ENCODE measurements at regions not wholly inside any gene's neighbourhood (a gene's known extent, or its start where the extent isn't known, plus 50 kb on each side); places are given as distances from the start of the nearest gene placed in this dataset.
"Not testable (repeated sequence)": the region's sequence is repeated elsewhere in the genome, so short reads cannot be mapped to it uniquely, and the experiment has no call there.

DNA sequence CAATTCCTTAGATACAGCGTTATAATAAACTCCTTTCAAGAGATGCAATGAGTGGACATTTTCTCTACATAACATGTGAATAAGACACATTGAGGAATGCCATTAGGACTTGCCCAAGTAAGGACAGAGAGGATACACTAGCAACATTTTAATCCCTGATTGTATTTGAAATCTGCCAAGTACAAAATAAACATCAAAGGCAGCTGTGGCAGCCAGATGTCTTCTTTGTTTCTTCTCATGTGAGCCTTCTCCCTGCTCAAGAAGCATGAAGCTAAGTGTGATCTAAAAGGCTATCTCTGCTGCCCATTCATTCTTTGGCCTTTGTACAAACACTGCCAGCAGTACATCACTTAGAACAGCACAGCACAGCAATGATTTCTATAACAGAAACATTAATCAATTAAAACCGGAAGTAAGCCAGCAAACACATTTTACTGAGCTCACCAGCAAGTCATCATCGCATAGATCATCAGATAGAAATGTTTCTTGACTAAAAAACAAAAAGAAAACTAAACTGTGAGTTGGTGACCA lies 364.0 kb downstream of the CNTN6 start:
- no peak for DNase-seq

- DNase-seq = no peak
Measured at GRCh38 chr3:1462371-1462770, 369.5 kb downstream of the CNTN6 start.

GRCh38 chr3:1462856-1463450 lies 370.1 kb downstream of the CNTN6 start:
- DNase-seq = no peak

- not testable (repeated sequence) for DNase-seq
Measured at GRCh38 chr3:1465091-1465490, 372.3 kb downstream of the CNTN6 start.

DNA sequence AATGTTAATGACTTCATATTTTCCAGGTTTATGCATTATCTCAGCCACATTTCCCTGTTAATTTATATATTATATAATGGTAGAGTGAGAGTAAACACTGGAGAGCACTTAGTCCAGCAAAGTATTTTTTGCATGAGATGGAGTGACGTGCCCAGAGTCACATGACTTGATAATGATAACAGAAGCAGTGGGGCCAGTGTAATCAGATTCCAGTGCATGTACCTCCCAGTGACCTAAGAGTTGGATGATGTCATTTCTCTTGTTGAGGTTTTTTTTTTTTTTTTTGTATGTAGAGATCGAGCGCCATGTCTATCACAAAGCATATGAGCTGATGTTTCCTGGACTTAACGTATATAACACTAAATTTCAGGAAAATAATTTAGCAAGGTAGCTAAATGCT lies 375.3 kb downstream of the CNTN6 start:
- DNase-seq = no peak

GRCh38 chr3:1469248-1469647 lies 376.4 kb downstream of the CNTN6 start:
- DNase-seq = no peak

- DNase-seq = no peak
Measured at GRCh38 chr3:1469687-1470086, 376.9 kb downstream of the CNTN6 start.

DNA sequence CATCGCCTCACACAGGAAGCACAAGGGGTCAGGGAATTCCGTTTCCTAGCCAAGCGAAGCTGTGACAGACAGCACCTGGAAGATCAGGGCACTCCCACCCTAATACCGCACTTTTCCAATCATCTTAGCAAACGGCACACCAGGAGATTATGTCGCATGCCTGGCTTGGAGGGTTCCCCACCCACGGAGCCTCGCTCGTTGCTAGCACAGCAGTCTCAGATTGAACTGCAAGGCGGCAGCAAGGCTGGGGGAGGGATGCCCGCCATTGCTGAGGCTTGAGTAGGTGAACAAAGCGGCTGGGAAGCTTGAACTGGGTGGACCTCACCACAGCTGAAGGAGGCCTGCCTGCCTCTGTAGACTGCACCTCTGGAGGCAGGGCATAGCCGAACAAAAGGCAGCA lies 384.8 kb downstream of the CNTN6 start:
- DNase-seq = no peak

- DNase-seq = no peak
Measured at GRCh38 chr3:1495466-1495865, 402.6 kb downstream of the CNTN6 start.

- DNase-seq = no peak
Measured at GRCh38 chr3:1499694-1500093, 406.9 kb downstream of the CNTN6 start.

DNA sequence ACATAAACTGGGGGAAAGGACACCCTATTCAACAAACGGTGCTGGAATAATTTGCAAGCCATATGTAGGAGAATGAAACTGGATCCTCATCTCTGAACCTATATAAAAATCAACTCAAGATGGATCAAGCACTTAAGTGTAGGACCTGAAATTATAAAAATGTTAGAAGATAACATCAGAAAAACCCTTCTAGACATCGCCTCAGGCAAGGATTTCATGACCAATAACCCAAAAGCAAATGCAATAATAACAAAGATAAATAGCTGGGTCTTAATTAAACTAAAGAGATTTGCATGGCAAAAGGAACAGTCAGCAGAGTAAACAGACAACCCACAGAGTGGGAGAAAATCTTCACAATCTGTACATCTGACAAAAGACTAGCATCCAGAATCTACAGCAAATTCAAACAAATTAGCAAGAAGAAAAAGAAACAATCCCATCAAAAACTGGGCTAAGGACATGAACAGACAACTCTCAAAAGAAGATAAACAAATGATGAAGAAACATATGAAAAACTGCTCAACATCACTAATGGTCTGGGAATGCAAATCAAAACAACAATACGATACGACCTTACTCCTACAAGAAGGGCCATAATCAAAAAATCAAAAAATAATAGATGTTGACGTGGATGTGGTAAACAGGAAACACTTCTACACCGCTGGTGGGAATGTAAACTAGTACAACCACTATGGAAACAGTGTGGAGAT lies 408.7 kb downstream of the CNTN6 start:
- no peak for DNase-seq

DNA sequence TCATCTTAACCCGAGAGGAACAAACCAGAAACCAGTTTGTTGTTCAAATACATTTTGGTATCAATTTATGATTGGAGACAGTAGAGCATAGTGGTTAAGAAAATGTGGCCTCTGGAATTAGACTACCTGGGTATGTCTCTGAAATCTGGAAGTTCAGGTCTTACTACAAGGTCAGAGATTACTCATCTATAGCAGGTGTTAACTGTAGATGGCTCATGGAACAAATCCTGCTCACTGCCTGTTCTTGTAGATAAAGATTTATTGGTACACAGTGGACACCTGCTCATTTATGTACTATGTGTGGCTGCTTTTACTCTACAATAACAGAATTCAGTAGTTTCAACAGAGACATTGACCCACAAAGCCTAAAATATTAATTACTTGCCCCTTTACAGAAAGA lies 413.3 kb downstream of the CNTN6 start:
- DNase-seq = no peak

DNA sequence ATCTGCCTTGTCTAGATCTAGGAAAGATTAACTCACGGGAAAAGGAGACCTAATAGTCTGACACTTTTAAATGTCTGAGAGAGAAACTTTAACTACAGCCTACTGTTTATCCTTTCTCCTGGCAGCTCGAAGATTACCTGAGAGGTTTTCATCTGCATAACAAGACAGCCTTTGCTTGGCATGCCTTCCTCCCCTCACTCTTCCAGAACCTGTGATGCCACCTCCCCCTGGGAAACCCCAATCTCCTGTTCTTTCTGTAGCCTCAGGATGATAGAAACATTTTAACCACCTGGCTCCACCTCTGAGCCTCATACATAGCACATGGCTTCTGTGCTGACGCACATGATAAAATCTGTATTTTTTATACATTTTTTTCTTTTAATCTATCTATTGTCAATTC lies 420.8 kb downstream of the CNTN6 start:
- no peak for DNase-seq

DNA sequence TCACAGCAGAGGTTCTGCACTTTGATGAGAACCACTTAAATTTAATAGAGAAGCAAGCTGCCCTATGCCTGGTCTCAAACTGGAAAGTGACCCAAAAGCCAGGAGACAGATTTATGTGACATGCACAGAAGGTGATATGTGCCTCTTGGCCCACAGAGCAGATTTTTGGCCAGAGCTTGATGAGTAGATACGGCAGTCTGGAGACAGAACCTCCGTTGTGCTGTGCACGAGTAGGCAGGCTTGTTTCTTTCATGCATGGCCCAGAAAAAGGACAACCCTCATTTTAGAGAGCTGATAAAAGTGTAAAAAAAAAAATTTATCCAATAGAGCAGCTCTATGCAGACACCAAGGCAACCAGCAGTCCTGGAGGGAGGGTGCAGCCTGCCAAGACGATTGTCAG lies 423.1 kb downstream of the CNTN6 start:
- DNase-seq = no peak

GRCh38 chr3:1527786-1528185 lies 435.0 kb downstream of the CNTN6 start:
- no peak for DNase-seq

DNA sequence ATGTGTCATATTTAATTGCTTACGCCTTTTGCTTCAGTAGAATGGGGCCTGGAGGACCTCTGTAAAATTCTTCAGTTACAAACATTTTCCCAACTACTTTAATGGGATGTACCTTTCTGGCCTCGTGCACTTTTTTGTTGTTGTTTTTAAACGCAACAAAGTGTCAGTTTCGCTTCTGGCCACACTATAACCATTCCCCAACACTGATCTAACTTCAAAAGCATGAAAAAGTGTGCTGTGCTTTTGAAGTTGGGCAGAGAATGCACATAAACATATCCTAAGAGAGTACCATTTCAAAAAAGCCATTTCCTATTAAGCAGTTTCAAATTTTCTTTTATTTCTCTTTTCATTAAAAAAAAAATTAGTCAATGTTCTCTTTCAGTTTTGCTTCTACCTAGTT lies 435.8 kb downstream of the CNTN6 start:
- no peak for DNase-seq

GRCh38 chr3:1529676-1530075 lies 436.9 kb downstream of the CNTN6 start:
- DNase-seq = no peak

- no peak for DNase-seq
Measured at GRCh38 chr3:1531981-1532380, 439.2 kb downstream of the CNTN6 start.

- no peak for DNase-seq
Measured at GRCh38 chr3:1532935-1533606, 440.2 kb downstream of the CNTN6 start.

DNA sequence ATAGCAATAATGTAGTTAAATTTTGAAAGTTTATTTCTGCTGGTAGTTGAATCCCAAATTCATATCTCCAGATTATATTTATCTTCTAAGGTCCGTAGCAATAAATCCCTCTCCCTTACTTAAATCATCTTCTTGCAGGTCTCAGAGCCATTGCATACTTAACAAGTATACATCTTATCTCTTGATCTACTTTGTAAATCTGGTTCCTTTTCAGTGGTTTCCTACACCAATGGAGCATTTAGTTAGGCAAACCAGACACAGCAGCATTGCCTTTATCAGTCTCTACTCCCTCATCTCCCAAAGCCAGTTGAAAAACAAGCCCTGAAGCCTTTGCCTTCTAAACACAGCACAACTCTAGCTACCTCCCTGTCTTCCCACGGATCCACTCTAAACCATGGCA lies 440.9 kb downstream of the CNTN6 start:
- DNase-seq = no peak

GRCh38 chr3:1534252-1534651 lies 441.4 kb downstream of the CNTN6 start:
- DNase-seq = no peak

GRCh38 chr3:1535361-1535760 lies 442.5 kb downstream of the CNTN6 start:
- no peak for DNase-seq

GRCh38 chr3:1540686-1541085 lies 447.9 kb downstream of the CNTN6 start:
- DNase-seq = no peak

GRCh38 chr3:1551741-1552140 lies 458.9 kb downstream of the CNTN6 start:
- no peak for DNase-seq
